LNCAP (cell line): ENCODE measurements at regions not wholly inside any gene's neighbourhood (a gene's known extent, or its start where the extent isn't known, plus 50 kb on each side); places are given as distances from the start of the nearest gene placed in this dataset.

Source experiments
- TF ChIP-seq, protein P1 (sequence below): fragments of 450-650 bp; IDR thresholded peaks from 2 replicates; pipeline ENCODE4 v1.5.1; 2017; ENCODE audit warnings: mild to moderate bottlenecking

DNA sequence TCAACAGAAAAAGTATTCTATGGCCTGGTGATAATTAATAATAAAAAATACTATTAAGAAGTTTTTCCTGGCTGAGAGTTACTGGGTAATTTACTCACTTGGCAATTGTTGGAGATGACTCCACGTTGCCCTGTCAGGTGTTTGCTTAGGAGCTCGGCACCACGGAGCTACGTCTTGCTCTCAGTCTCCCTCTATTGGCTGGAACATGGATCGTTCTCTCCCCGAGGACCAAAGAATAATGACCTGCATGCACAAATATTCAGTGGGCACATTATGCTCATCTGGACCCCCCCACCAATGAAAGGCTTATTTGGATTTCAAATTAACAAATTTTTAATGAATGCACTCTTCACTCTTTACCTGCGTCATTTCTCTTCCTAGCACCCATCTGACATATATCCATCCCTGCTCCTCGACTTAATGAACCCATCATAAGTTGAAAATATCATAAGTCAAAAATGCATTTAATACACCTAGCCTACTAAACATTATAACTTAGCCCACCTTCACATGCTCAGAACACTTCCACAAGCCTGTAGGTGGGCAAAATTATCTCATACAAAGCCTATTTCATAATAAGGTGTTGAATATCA is 71.0 kb upstream of the CD83 start:
- TF ChIP-seq, protein P1, sequence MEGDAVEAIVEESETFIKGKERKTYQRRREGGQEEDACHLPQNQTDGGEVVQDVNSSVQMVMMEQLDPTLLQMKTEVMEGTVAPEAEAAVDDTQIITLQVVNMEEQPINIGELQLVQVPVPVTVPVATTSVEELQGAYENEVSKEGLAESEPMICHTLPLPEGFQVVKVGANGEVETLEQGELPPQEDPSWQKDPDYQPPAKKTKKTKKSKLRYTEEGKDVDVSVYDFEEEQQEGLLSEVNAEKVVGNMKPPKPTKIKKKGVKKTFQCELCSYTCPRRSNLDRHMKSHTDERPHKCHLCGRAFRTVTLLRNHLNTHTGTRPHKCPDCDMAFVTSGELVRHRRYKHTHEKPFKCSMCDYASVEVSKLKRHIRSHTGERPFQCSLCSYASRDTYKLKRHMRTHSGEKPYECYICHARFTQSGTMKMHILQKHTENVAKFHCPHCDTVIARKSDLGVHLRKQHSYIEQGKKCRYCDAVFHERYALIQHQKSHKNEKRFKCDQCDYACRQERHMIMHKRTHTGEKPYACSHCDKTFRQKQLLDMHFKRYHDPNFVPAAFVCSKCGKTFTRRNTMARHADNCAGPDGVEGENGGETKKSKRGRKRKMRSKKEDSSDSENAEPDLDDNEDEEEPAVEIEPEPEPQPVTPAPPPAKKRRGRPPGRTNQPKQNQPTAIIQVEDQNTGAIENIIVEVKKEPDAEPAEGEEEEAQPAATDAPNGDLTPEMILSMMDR, result peak; percentile 75

DNA sequence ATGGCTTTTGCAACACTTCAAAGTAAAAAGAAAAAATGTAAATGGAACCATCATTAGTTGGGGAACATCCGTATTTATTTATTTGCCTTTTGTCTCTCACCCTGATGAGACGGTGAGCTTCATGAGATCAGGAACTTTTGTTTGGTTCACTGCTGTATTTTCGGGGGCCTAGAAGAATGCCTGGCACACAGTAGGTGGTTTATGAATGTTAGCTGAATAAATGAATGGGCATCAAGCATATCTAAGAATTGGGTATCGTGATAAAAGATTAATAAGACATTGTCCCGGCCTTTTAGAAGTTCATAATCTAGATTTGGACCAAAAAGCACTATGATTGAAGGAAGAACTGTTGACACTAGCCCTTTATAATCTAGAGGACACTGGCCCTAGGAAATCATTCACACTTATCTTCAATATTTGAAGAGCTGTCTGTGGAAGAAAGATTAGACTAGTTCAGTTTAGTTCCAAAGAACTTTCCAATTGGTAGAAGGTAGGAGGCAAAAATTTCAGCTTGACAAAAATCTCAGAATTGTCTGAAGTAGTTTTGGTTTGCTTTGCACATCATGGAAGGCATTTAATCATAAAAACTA is 70.3 kb upstream of the CD83 start:
- TF ChIP-seq, protein P1, result no peak

DNA sequence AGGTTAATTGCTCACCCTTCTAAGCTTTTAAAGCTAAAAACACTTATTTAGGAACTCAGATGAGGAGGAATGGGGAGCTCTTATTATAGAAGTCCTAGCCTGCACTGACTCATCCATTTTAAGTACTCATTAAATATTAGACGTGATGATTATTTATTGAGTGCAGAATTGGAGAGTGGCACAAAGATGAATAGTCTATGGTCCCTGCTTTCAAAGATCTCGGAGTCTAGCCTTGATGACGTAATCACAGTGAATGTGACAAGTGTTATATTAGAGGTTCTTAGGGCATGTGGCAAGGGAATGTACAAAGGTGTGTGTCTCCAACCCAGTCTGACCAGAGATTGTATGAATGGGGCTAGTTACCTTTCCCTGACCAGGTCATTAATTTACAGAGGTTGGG is 68.7 kb upstream of the CD83 start:
- TF ChIP-seq, protein P1, result no peak

DNA sequence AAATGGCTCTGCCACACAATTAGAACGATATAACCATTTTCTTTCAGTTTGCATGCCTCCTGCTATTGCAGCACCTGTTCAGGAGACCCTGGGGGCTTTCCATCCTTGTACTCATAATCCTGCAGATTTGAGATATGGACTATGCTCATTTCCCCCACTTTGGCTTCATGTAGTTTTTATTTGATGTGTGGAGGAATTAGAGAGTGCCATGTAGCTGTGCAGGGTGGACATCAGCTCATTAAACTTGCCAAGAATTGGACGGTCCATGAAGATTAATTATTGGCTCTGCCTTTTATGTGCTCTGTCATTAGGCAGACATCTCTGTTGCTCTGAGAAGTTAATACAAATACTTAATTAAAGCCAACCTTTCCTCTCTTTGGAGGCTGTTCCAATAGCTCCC is 66.2 kb upstream of the CD83 start:
- TF ChIP-seq, protein P1, result no peak

DNA sequence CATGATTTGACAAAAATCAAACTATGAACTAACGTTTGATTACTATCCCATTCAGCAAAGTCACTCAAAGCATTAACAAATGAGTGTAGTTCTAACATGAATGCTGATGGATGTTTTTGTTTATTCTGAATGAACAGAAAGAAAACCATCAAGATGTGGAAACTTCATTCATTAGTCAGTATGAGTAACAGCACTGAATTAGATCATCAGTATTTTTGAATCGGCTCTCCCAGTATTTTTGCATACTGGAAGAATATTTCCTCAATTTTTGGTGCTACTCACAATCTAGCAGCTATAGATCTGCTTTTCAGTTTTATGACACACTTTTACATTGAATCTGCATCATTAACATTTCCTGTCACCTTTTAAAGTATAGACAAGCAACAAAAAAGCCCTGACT is 63.8 kb upstream of the CD83 start:
- TF ChIP-seq, protein P1, result no peak

DNA sequence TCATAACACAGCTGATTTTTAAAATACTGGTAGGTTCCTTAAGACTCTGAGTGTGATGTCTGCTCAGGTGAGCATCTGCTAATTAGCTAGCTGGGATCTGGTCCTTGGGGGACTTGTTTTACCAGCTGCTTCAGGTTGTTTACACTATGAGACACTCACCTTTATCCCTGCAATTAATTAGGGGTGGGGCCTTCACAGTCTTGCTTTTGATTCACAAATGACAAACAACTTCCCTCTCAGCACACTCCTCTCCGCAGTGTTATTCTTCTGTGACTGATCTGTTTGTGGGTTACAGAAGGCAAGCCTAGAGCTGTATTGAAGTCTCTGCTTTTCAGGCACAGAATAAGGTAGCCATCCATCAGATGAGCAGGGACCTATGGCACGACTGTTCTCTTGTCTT is 62.0 kb upstream of the CD83 start:
- TF ChIP-seq, protein P1, result no peak

DNA sequence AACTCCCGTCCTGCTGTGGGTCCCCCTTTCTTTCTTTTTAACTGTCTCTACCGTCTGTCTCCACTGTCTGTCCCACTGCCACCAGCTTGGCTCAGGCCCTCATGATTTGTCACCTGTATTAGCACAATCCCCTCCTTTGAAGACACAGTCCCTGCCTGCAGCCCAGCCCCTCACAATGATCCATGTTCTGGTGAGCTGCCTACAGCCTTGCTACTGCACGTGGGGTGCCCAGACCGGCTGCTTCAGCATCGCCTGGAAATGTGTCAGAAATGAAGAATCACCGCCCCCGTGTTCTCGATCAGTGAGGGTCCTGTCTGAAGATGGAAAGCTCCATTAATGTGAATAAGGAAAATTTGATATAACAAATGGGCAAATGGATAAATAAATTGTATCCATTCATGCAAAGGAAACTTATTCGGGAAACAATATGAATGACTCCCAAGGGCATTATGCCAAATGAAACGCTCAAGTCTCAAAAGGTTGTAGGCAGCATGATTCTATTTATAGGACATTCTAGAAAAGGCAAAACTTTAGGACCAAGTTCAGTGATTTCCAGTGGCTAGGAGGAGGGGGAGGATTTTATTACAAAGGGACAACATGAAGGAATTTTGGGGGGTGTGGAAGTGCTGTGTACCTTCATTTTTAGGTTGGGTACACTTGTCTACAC is 59.4 kb upstream of the CD83 start:
- TF ChIP-seq, protein P1, result no peak
